Smooth muscle cell (in vitro differentiated cells): ENCODE measurements at regions not wholly inside any gene's neighbourhood (a gene's known extent, or its start where the extent isn't known, plus 50 kb on each side); places are given as distances from the start of the nearest gene placed in this dataset.

ENCODE experiments used
- DNase-seq: peaks from one replicate; lab custom pipeline; 2025; ENCODE audit not compliant: unreplicated experiment; lab: John Stamatoyannopoulos, UW
- H2AFZ ChIP-seq: fragments of 200-600 bp; sonication (generic); 2 replicates; pipeline ENCODE4 v1.6.0; 2016; ENCODE audit warnings: antibody characterized with exemption, low read depth, mild to moderate bottlenecking
- H3F3A ChIP-seq: fragments of 200-600 bp; sonication (generic); 2 replicates; pipeline ENCODE4 v1.6.0; 2017; ENCODE audit warnings: antibody characterized with exemption, low read depth
- H3K27ac ChIP-seq: fragments of 200-600 bp; sonication (generic); 2 replicates; pipeline ENCODE4 v1.5.1; 2016; ENCODE audit warnings: low read depth, mild to moderate bottlenecking
- H3K27me3 ChIP-seq: fragments of 200-600 bp; sonication (generic); 2 replicates; pipeline ENCODE4 v1.6.1; 2016; ENCODE audit warnings: low read depth, mild to moderate bottlenecking
- H3K36me3 ChIP-seq: fragments of 200-600 bp; sonication (generic); 2 replicates; pipeline ENCODE4 v1.5.1; 2016; ENCODE audit warnings: low read depth
- H3K4me1 ChIP-seq: fragments of 200-600 bp; sonication (generic); 2 replicates; pipeline ENCODE4 v1.5.1; 2016; ENCODE audit warnings: low read depth
- H3K4me2 ChIP-seq: fragments of 200-600 bp; sonication (generic); 2 replicates; pipeline ENCODE4 v1.6.0; 2016; ENCODE audit warnings: mild to moderate bottlenecking
- H3K4me3 ChIP-seq: fragments of 200-600 bp; sonication (generic); 2 replicates; pipeline ENCODE4 v1.5.1; 2016; ENCODE audit warnings: mild to moderate bottlenecking
- H3K79me2 ChIP-seq: fragments of 200-600 bp; sonication (generic); 2 replicates; pipeline ENCODE4 v1.6.0; 2016; ENCODE audit warnings: low read depth, mild to moderate bottlenecking
- H3K9ac ChIP-seq: fragments of 200-600 bp; sonication (generic); 2 replicates; pipeline ENCODE4 v1.6.0; 2016; ENCODE audit warnings: low read depth
- H3K9me3 ChIP-seq: fragments of 200-600 bp; sonication (generic); replicated peaks from 2 replicates; pipeline ENCODE4 v1.5.1; 2016; ENCODE audit warnings: low read depth
- H4K20me1 ChIP-seq: fragments of 200-600 bp; sonication (generic); 2 replicates; pipeline ENCODE4 v1.6.0; 2016; ENCODE audit warnings: low read depth
- CTCF ChIP-seq: fragments of 200-600 bp; sonication (generic); IDR thresholded peaks from 2 replicates; pipeline ENCODE4 v1.5.1; 2017; ENCODE audit warnings: borderline replicate concordance, mild to moderate bottlenecking, antibody characterized with exemption; ENCODE audit not compliant: insufficient read depth, poor library complexity, severe bottlenecking
- WGBS: methylation state at CpG from one replicate; pipeline ENCODE4 v1.1.7; 2016; ENCODE audit warnings: low lambda C conversion rate; 5-methylcytosine and 5-hydroxymethylcytosine counted together

GRCh38 chr10:113407218-113407617 is 145.6 kb upstream of the HABP2 start:
- 71% methylated on average over 7 of the region's 7 CpGs for WGBS
- H2AFZ ChIP-seq = no peak overlapping the region
- no peak for DNase-seq
- no peaks in the 10 kb centered on the region for H4K20me1 ChIP-seq
- H3K27me3 ChIP-seq = peaks cover 29% of the 10 kb centered on the region
- H3K27ac ChIP-seq = no peak overlapping the region
- H3K79me2 ChIP-seq = no peaks in the 10 kb centered on the region
- no peak overlapping the region for H3K4me2 ChIP-seq
- no peaks in the 10 kb centered on the region for H3K9me3 ChIP-seq
- H3K36me3 ChIP-seq = no peaks in the 10 kb centered on the region
- no peak overlapping the region for H3K4me3 ChIP-seq
- H3K9ac ChIP-seq = no peak overlapping the region
- H3K4me1 ChIP-seq = no peaks in the 10 kb centered on the region
- no peaks in the 10 kb centered on the region for H3F3A ChIP-seq
- TF ChIP-seq CTCF = no peak

GRCh38 chr10:113409175-113409574 is 143.7 kb upstream of the HABP2 start:
- H3K9ac ChIP-seq = no peak overlapping the region
- 97% methylated on average over 10 of the region's 10 CpGs for WGBS

GRCh38 chr10:113410618-113411017 is 142.2 kb upstream of the HABP2 start:
- no peak overlapping the region for H2AFZ ChIP-seq
- H3K4me3 ChIP-seq = no peak overlapping the region
- 58% methylated on average over 2 of the region's 2 CpGs for WGBS
- DNase-seq = no peak
- H3K9ac ChIP-seq = no peak overlapping the region
- no peaks in the 10 kb centered on the region for H3K4me1 ChIP-seq
- no peaks in the 10 kb centered on the region for H3F3A ChIP-seq
- no peaks in the 10 kb centered on the region for H4K20me1 ChIP-seq
- no peaks in the 10 kb centered on the region for H3K79me2 ChIP-seq
- no peaks in the 10 kb centered on the region for H3K9me3 ChIP-seq
- no peak overlapping the region for H3K4me2 ChIP-seq
- H3K27ac ChIP-seq = no peak overlapping the region
- no peak for TF ChIP-seq CTCF
- H3K36me3 ChIP-seq = no peaks in the 10 kb centered on the region
- peaks cover 29% of the 10 kb centered on the region for H3K27me3 ChIP-seq

More at GRCh38 chr10:113409175-113409574, 143.7 kb upstream of the HABP2 start:
- Histone ChIP-seq H3K27me3 (peaks cover 29% of the 10 kb centered on the region), H3K36me3 (no peaks in the 10 kb centered on the region), H4K20me1 (no peaks in the 10 kb centered on the region), H3K9me3 (no peaks in the 10 kb centered on the region), H3K4me1 (no peaks in the 10 kb centered on the region), H3K27ac (no peak overlapping the region), H3K4me3 (no peak overlapping the region), H3F3A (no peaks in the 10 kb centered on the region), H2AFZ (no peak overlapping the region), H3K4me2 (no peak overlapping the region), H3K79me2 (no peaks in the 10 kb centered on the region)
- no peak for TF ChIP-seq CTCF
- no peak for DNase-seq

- DNase-seq = no peak
- H3K9ac ChIP-seq = no peak overlapping the region
- 54% methylated on average over 5 of the region's 5 CpGs for WGBS
- no peaks in the 10 kb centered on the region for H3K9me3 ChIP-seq
- no peak for TF ChIP-seq CTCF
- no peak overlapping the region for H3K4me3 ChIP-seq
- no peaks in the 10 kb centered on the region for H3K36me3 ChIP-seq
- no peaks in the 10 kb centered on the region for H4K20me1 ChIP-seq
- no peak overlapping the region for H2AFZ ChIP-seq
- H3K27me3 ChIP-seq = peaks cover 25% of the 10 kb centered on the region
- no peaks in the 10 kb centered on the region for H3K4me1 ChIP-seq
- no peak overlapping the region for H3K4me2 ChIP-seq
- no peaks in the 10 kb centered on the region for H3K79me2 ChIP-seq
- H3K27ac ChIP-seq = no peak overlapping the region
- H3F3A ChIP-seq = no peaks in the 10 kb centered on the region
Observed at GRCh38 chr10:113411456-113411855, 141.4 kb upstream of the HABP2 start.
